H1 (cell line): ENCODE measurements at regions not wholly inside any gene's neighbourhood (a gene's known extent, or its start where the extent isn't known, plus 50 kb on each side); places are given as distances from the start of the nearest gene placed in this dataset.

Experiments used
- CTCF ChIA-PET: fragments of 300-600 bp; sonication (Branson Sonifier 250); formaldehyde crosslinking; loops from one replicate; lab custom pipeline; 2021; ENCODE audit not compliant: partially characterized antibody; lab: Charles Lee
- POLR2A ChIA-PET: fragments of 300-600 bp; sonication (Branson Sonifier 250); formaldehyde crosslinking; loops from one replicate; lab custom pipeline; 2021; ENCODE audit warnings: inconsistent platforms; ENCODE audit not compliant: partially characterized antibody; lab: Charles Lee
- DNase-seq, 2 experiments: peaks; one replicate each; pipeline versions ENCODE4 v3.0.0 to v3.0.0-alpha.2; 2010 to 2022; ENCODE audit warnings: low spot score in 2 of 2, low read depth in 1 of 2, mixed read lengths in 1 of 2
- FAIRE-seq: peaks from 2 replicates; lab custom pipeline; 2011; peaks lifted over from hg19 to GRCh38; lab: Jason Lieb, UNC
- H2AFZ ChIP-seq: 2 replicates; pipeline ENCODE4 v1.8.1; 2012; ENCODE audit warnings: low read length, inconsistent platforms
- H2AK5ac ChIP-seq: 2 replicates; pipeline ENCODE4 v1.6.1; 2013; ENCODE audit warnings: low read depth, low read length
- H2BK120ac ChIP-seq: replicated peaks from 2 replicates; pipeline ENCODE3; 2013; ENCODE audit warnings: low read depth, low read length, inconsistent platforms
- H2BK12ac ChIP-seq: 2 replicates; pipeline ENCODE4 v1.6.1; 2013; ENCODE audit warnings: low read depth, low read length
- H2BK15ac ChIP-seq: 2 replicates; pipeline ENCODE4 v1.6.1; 2013; ENCODE audit warnings: low read length
- H2BK20ac ChIP-seq: 2 replicates; pipeline ENCODE4 v1.6.1; 2013; ENCODE audit warnings: low read length
- H2BK5ac ChIP-seq: 2 replicates; pipeline ENCODE4 v1.6.1; 2013; ENCODE audit warnings: low read depth, low read length
- H3K14ac ChIP-seq: 2 replicates; pipeline ENCODE4 v1.6.1; 2013; ENCODE audit warnings: inconsistent platforms; ENCODE audit not compliant: insufficient read length
- H3K18ac ChIP-seq: 2 replicates; pipeline ENCODE4 v1.6.1; 2013; ENCODE audit warnings: low read length; ENCODE audit errors: extremely low read depth
- H3K23ac ChIP-seq: 2 replicates; pipeline ENCODE4 v1.6.1; 2013; ENCODE audit warnings: inconsistent platforms; ENCODE audit not compliant: insufficient read length
- H3K23me2 ChIP-seq: 2 replicates; pipeline ENCODE4 v1.6.1; 2013; ENCODE audit warnings: low read depth, low read length
- H3K27ac ChIP-seq: 2 replicates; pipeline ENCODE4 v1.6.1; 2011; ENCODE audit warnings: low read depth, low read length, inconsistent platforms
- H3K27me3 ChIP-seq, 4 experiments: replicated peaks in 1 of 4; 1 replicate in 1 of 4; 2 replicates in 3 of 4; pipeline versions ENCODE4 v1.6.1 to v1.8.1; 2011 to 2013; ENCODE audit warnings: low read length in 3 of 4, mild to moderate bottlenecking in 3 of 4, inconsistent platforms in 2 of 4, mixed read lengths in 2 of 4, moderate library complexity in 1 of 4; ENCODE audit not compliant: control insufficient read depth in 3 of 4, insufficient read depth in 3 of 4; ENCODE audit errors: extremely low read depth in 1 of 4
- H3K36me3 ChIP-seq, 4 experiments: 2 replicates each; pipeline versions ENCODE4 v1.6.1 to v1.8.1; 2011 to 2013; ENCODE audit warnings: mild to moderate bottlenecking in 4 of 4, low read length in 3 of 4, moderate library complexity in 2 of 4, control low read depth in 1 of 4, inconsistent platforms in 1 of 4; ENCODE audit not compliant: insufficient read depth in 4 of 4, control insufficient read depth in 2 of 4
- H3K4ac ChIP-seq: replicated peaks from 2 replicates; pipeline ENCODE3; 2013; ENCODE audit warnings: low read length, low read depth, mixed read lengths, inconsistent platforms; ENCODE audit not compliant: insufficient read length
- H3K4me1 ChIP-seq, 4 experiments: replicated peaks in 1 of 4; 1 replicate in 1 of 4; 2 replicates in 3 of 4; pipeline versions ENCODE4 v1.6.1 to v1.8.1; 2011 to 2013; ENCODE audit warnings: low read length in 3 of 4, inconsistent platforms in 2 of 4, mixed read lengths in 1 of 4; ENCODE audit not compliant: insufficient read depth in 4 of 4, control insufficient read depth in 3 of 4
- H3K4me2 ChIP-seq, 2 experiments: 2 replicates each; pipeline versions ENCODE4 v1.6.1 to v1.8.1; 2011 to 2013; ENCODE audit warnings: low read depth in 2 of 2, low read length in 2 of 2, control low read depth in 1 of 2, inconsistent platforms in 1 of 2, mild to moderate bottlenecking in 1 of 2; ENCODE audit not compliant: insufficient read depth in 1 of 2
- H3K4me3 ChIP-seq, 4 experiments: fragments of 200-600, 300-600 bp in 1 of 4; sonication (generic), shearing (Covaris generic), sonication (Bioruptor Twin) in 1 of 4; 2 replicates each; pipeline versions ENCODE4 v1.5.1 to v1.8.1; 2011 to 2016; ENCODE audit warnings: low read length in 4 of 4, low read depth in 3 of 4, control low read depth in 2 of 4, inconsistent platforms in 2 of 4, mild to moderate bottlenecking in 2 of 4, mixed read lengths in 1 of 4, moderate library complexity in 1 of 4; ENCODE audit not compliant: insufficient read depth in 2 of 4; ENCODE audit errors: extremely low read depth in 1 of 4
- H3K56ac ChIP-seq: replicated peaks from 2 replicates; pipeline ENCODE3; 2013; ENCODE audit warnings: low read depth, mild to moderate bottlenecking, mixed read lengths, low read length, inconsistent platforms; ENCODE audit not compliant: insufficient read length
- H3K79me1 ChIP-seq: 2 replicates; pipeline ENCODE4 v1.6.1; 2013; ENCODE audit warnings: low read depth, low read length, control low read depth
- H3K79me2 ChIP-seq, 2 experiments: 2 replicates each; pipeline versions ENCODE4 v1.6.1 to v1.8.1; 2012 to 2013; ENCODE audit warnings: low read length in 2 of 2, mild to moderate bottlenecking in 2 of 2, inconsistent platforms in 1 of 2; ENCODE audit not compliant: insufficient read depth in 2 of 2, control insufficient read depth in 1 of 2
- H3K9ac ChIP-seq, 4 experiments: replicated peaks in 1 of 4; 1 replicate in 1 of 4; 2 replicates in 3 of 4; pipeline versions ENCODE4 v1.6.1 to v1.8.1; 2011 to 2013; ENCODE audit warnings: low read depth in 3 of 4, low read length in 3 of 4, control low read depth in 2 of 4, mild to moderate bottlenecking in 2 of 4, moderate library complexity in 2 of 4, inconsistent platforms in 1 of 4; ENCODE audit errors: extremely low read depth in 1 of 4
- H3K9me3 ChIP-seq, 2 experiments: 2 replicates each; pipeline versions ENCODE4 v1.6.1 to v1.8.1; 2012 to 2013; ENCODE audit warnings: mild to moderate bottlenecking in 2 of 2, moderate library complexity in 2 of 2, control low read depth in 1 of 2, inconsistent platforms in 1 of 2, low read depth in 1 of 2, low read length in 1 of 2, mixed read lengths in 1 of 2; ENCODE audit not compliant: insufficient read depth in 2 of 2
- H4K20me1 ChIP-seq, 2 experiments: replicated peaks in 1 of 2; 2 replicates each; pipeline versions ENCODE3 to v1.8.1; 2011 to 2013; ENCODE audit warnings: inconsistent platforms in 2 of 2, low read length in 2 of 2, mild to moderate bottlenecking in 1 of 2; ENCODE audit not compliant: insufficient read depth in 2 of 2, control insufficient read depth in 1 of 2
- H4K5ac ChIP-seq: 2 replicates; pipeline ENCODE4 v1.6.1; 2013; ENCODE audit warnings: low read length, low read depth, mixed read lengths, inconsistent platforms; ENCODE audit not compliant: insufficient read length
- H4K8ac ChIP-seq: 2 replicates; pipeline ENCODE4 v1.8.0; 2013; ENCODE audit warnings: mild to moderate bottlenecking, moderate library complexity, low read length, inconsistent platforms; ENCODE audit not compliant: insufficient read depth; ENCODE audit errors: extremely low read depth
- H4K91ac ChIP-seq: replicated peaks from 2 replicates; pipeline ENCODE3; 2013; ENCODE audit warnings: low read length, mixed read lengths, inconsistent platforms; ENCODE audit not compliant: insufficient read length
- BRCA1 ChIP-seq: IDR thresholded peaks from 2 replicates; pipeline ENCODE4 v1.6.1; 2012; ENCODE audit warnings: low read depth, low read length, improper control_type of control experiment
- CBX5 ChIP-seq: fragments of 300-800, 300-1000 bp; sonication (generic); IDR thresholded peaks from 2 replicates; pipeline ENCODE4 v1.7.1; 2016; ENCODE audit warnings: antibody characterized with exemption, low read length, low read depth
- TAF1 ChIP-seq: IDR thresholded peaks from 2 replicates; pipeline ENCODE4 v1.6.1; 2011; ENCODE audit warnings: mild to moderate bottlenecking, low read depth, low read length
- WGBS, 2 experiments: shearing (Covaris generic) in 1 of 2; methylation state at CpG; one replicate each; pipeline versions ENCODE4 v1.1.6 to v1.1.7; 2013 to 2015; ENCODE audit warnings: low lambda C conversion rate in 2 of 2, mixed read lengths in 2 of 2, inconsistent platforms in 1 of 2, low coverage in 1 of 2, missing lambda C conversion rate in 1 of 2; ENCODE audit not compliant: insufficient replicate concordance in 2 of 2, insufficient coverage in 1 of 2, insufficient read length in 1 of 2; ENCODE audit errors: extremely low coverage in 1 of 2, missing lambda C conversion rate in 1 of 2; 5-methylcytosine and 5-hydroxymethylcytosine counted together

DNA sequence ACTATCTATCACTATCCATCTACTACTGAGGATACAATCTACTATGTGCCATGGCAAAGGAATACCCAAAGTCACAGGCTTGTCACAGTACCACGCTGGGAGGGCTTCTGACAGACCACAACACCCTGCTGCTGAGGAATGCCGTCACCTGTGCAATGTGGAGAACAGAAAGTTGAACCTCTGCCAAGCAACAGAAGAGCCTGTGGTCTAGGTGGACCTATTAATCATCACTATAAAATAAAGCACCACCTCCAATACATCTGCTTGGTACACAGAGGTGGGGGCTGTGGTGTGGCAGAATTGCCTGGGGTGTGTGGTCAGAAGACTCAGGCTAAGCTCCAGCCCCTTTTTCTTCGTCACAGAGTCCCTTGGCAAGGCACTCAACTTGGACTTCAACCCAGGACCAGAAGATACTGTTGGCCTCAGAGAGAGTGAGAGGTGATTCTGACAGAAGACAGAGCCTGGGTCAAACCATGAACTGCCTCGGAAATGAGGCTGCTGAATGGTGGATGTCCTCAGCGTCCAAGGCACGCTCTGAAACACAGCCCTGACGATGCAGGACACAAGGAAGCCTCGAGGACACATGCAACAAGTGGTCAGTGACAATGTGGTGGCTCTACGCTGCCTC lies 189.4 kb upstream of the CHRNA7 start:
- H3K56ac ChIP-seq = no peak overlapping the region
- CTCF ChIA-PET = no interaction called here
- TF ChIP-seq CBX5 = no peak
- TF ChIP-seq BRCA1 = no peak
- TF ChIP-seq TAF1 = no peak
- TF ChIP-seq, all 59 proteins: peak for 0
- Histone ChIP-seq H3K4me2 (no peak overlapping the region), H3K9ac (no peak overlapping the region), H3K4me1 (no peaks in the 10 kb centered on the region), H3K79me1 (no peaks in the 10 kb centered on the region), H3K27ac (no peak overlapping the region), H3K23ac (no peak overlapping the region), H4K20me1 (no peaks in the 10 kb centered on the region), H2AK5ac (0 out of 2 replicates have a peak overlapping the region, but pooled peaks have one; percentile 4), H3K36me3 (no peaks in the 10 kb centered on the region), H3K4me3 (no peak overlapping the region), H2BK15ac (no peak overlapping the region), H3K23me2 (no peaks in the 10 kb centered on the region), H3K14ac (no peak overlapping the region), H4K5ac (no peak overlapping the region), H2BK5ac (no peak overlapping the region), H2BK20ac (no peak overlapping the region), H2AFZ (no peak overlapping the region), H3K9me3 (no peaks in the 10 kb centered on the region; a peak in 1 of 4 replicates), H2BK120ac (no peak overlapping the region), H4K8ac (no peak overlapping the region), H3K27me3 (peaks cover 0 to 1% (median 0%) of the 10 kb centered on the region in 4 experiments; a peak in 1 of 7 replicates), H4K91ac (no peak overlapping the region), H2BK12ac (no peak overlapping the region), H3K4ac (no peak overlapping the region), H3K18ac (no peak overlapping the region), H3K79me2 (no peaks in the 10 kb centered on the region)
- POLR2A ChIA-PET = no interaction called here
- FAIRE-seq (no peak), DNase-seq (no peak)
- WGBS, 2 experiments = 86% methylated on average over 9 of the region's 9 CpGs; no CpG with 5 or more reads in 1 of the 2 experiments
